Left colon (tissue), 2 donors: ENCODE measurements at regions not wholly inside any gene's neighbourhood (a gene's known extent, or its start where the extent isn't known, plus 50 kb on each side); places are given as distances from the start of the nearest gene placed in this dataset.

ENCODE experiments used
- ATAC-seq: fragments of 200-7000 bp; cut with Tn5 transposase; one replicate; pipeline ENCODE4 v1.9.1; 2020; ENCODE audit warnings: mild to moderate bottlenecking, moderate library complexity
- DNase-seq, 2 donors: peaks; one replicate each; pipeline ENCODE4 v3.0.0-alpha.2; 2020
- intact Hi-C, 2 donors: fragments of 100-400 bp; cut with DNase I in 1 of 2; cut with micrococcal nuclease in 1 of 2; formaldehyde crosslinking; loops; one replicate each; pipeline versions ENCODE4 v1.11.2 to v1.14.0; 2022; cut with DNase I, micrococcal nuclease
- donor health status: DM: no; HTN: no; CAD: no.
- donor health status: DM: yes; HTN: yes; CAD: no.

- DNase-seq = no peak
- intact Hi-C loops = no loop called here
- ATAC-seq = no peak
Observed at GRCh38 chr2:45068571-45069140, 59.4 kb upstream of the SIX2 start.

- ATAC-seq (no peak), DNase-seq (no peak)
- intact Hi-C loops = no loop called here
Observed at GRCh38 chr2:45067859-45068570, 58.8 kb upstream of the SIX2 start.
